Astrocyte (in vitro differentiated cells and primary cell): ENCODE measurements at regions not wholly inside any gene's neighbourhood (a gene's known extent, or its start where the extent isn't known, plus 50 kb on each side); places are given as distances from the start of the nearest gene placed in this dataset.
"Not testable (repeated sequence)": the region's sequence is repeated elsewhere in the genome, so short reads cannot be mapped to it uniquely, and the experiment has no call there.

Experiments
- DNase-seq: peaks from one replicate; pipeline ENCODE4 v3.0.0-alpha.2; 2010; ENCODE audit warnings: low read depth
- FAIRE-seq: peaks from 2 replicates; lab custom pipeline; 2011; peaks lifted over from hg19 to GRCh38; lab: Jason Lieb, UNC
- H2AFZ ChIP-seq: 2 replicates; pipeline ENCODE4 v1.6.0; 2012; ENCODE audit warnings: low read depth, low read length, inconsistent platforms
- H3K27ac ChIP-seq: 2 replicates; pipeline ENCODE4 v1.5.1; 2011; ENCODE audit warnings: low read depth, low read length, inconsistent platforms
- H3K27me3 ChIP-seq: 2 replicates; pipeline ENCODE4 v1.6.0; 2011; ENCODE audit warnings: low read length, inconsistent platforms; ENCODE audit not compliant: insufficient read depth
- H3K36me3 ChIP-seq: 2 replicates; pipeline ENCODE4 v1.5.1; 2011; ENCODE audit warnings: low read length, inconsistent platforms; ENCODE audit not compliant: insufficient read depth
- H3K4me1 ChIP-seq: 2 replicates; pipeline ENCODE4 v1.5.1; 2011; ENCODE audit warnings: low read length, inconsistent platforms; ENCODE audit not compliant: insufficient read depth
- H3K4me2 ChIP-seq: 2 replicates; pipeline ENCODE4 v1.6.0; 2012; ENCODE audit warnings: low read length, inconsistent platforms
- H3K4me3 ChIP-seq: 2 replicates; pipeline ENCODE4 v1.5.1; 2011; ENCODE audit warnings: low read depth, mild to moderate bottlenecking, low read length, inconsistent platforms; ENCODE audit not compliant: insufficient read depth
- H3K79me2 ChIP-seq: 2 replicates; pipeline ENCODE4 v1.6.0; 2012; ENCODE audit warnings: mild to moderate bottlenecking, low read length, inconsistent platforms; ENCODE audit not compliant: insufficient read depth
- H3K9ac ChIP-seq: 2 replicates; pipeline ENCODE4 v1.6.0; 2012; ENCODE audit warnings: mild to moderate bottlenecking, low read length, inconsistent platforms
- H3K9me3 ChIP-seq: 2 replicates; pipeline ENCODE4 v1.5.1; 2012; ENCODE audit warnings: low read depth, mild to moderate bottlenecking, low read length, inconsistent platforms; ENCODE audit not compliant: insufficient read depth
- H4K20me1 ChIP-seq: 2 replicates; pipeline ENCODE4 v1.6.0; 2012; ENCODE audit warnings: low read length, inconsistent platforms; ENCODE audit not compliant: insufficient read depth
- H3K27ac Mint-ChIP-seq: one replicate; pipeline ENCODE4 v1.8.0; 2021; ENCODE audit warnings: mild to moderate bottlenecking, mixed read lengths; ENCODE audit not compliant: unreplicated experiment
- H3K27me3 Mint-ChIP-seq: one replicate; pipeline ENCODE4 v1.8.0; 2021; ENCODE audit warnings: low read depth, mixed read lengths; ENCODE audit not compliant: unreplicated experiment
- H3K36me3 Mint-ChIP-seq: one replicate; pipeline ENCODE4 v1.8.0; 2021; ENCODE audit warnings: low read depth, mixed read lengths; ENCODE audit not compliant: unreplicated experiment
- H3K4me1 Mint-ChIP-seq: one replicate; pipeline ENCODE4 v1.8.0; 2021; ENCODE audit warnings: low read depth, mixed read lengths; ENCODE audit not compliant: unreplicated experiment
- H3K4me3 Mint-ChIP-seq: one replicate; pipeline ENCODE4 v1.8.0; 2021; ENCODE audit warnings: mild to moderate bottlenecking, moderate library complexity, mixed read lengths; ENCODE audit not compliant: unreplicated experiment
- H3K9me3 Mint-ChIP-seq: one replicate; pipeline ENCODE4 v1.8.0; 2021; ENCODE audit warnings: mild to moderate bottlenecking, mixed read lengths; ENCODE audit not compliant: unreplicated experiment
- EZH2 ChIP-seq: IDR thresholded peaks from 2 replicates; pipeline ENCODE4 v1.6.1; 2012; ENCODE audit warnings: mild to moderate bottlenecking, low read length, inconsistent platforms; ENCODE audit not compliant: insufficient read depth
- TF ChIP-seq, protein P1 (sequence below): IDR thresholded peaks from 2 replicates; pipeline ENCODE4 v1.5.1; 2011; ENCODE audit warnings: low read depth, mild to moderate bottlenecking, inconsistent platforms, low read length, moderate library complexity; ENCODE audit not compliant: insufficient read depth

DNA sequence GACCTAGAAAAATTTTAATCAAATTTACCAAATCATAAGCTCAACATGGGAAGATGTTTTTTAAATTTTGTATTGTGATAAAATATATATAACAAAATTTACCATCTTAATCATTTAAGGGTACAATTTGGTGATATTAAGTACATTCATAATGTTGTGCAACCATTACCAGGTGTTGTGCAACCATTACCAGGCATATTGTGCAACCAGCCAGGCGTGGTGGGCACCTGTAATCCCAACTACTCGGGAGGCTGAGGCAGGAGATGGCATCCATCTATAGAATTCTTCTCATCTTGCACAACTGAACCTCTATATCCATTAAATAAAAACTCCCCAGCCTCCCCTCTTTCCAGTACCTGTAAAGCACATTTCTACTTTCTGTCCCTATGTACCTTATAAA, 124.5 kb upstream of the SLC13A1 start:
- H3K4me3 ChIP-seq = no peak overlapping the region
- H3K27me3 ChIP-seq = no peaks in the 10 kb centered on the region
- H2AFZ ChIP-seq = no peak overlapping the region
- H3K4me1 ChIP-seq = no peaks in the 10 kb centered on the region
- H3K9me3 ChIP-seq = peaks cover 3% of the 10 kb centered on the region
- DNase-seq (no peak), FAIRE-seq (no peak)
- Mint-ChIP-seq H3K4me3 (no peak overlapping the region), H3K4me1 (peaks cover 1% of the 10 kb centered on the region), H3K27me3 (no peaks in the 10 kb centered on the region), H3K9me3 (peaks cover 9% of the 10 kb centered on the region), H3K36me3 (no peaks in the 10 kb centered on the region), H3K27ac (no peak overlapping the region)
- H3K9ac ChIP-seq = no peak overlapping the region
- H3K79me2 ChIP-seq = no peaks in the 10 kb centered on the region
- H3K27ac ChIP-seq = no peak overlapping the region
- H3K4me2 ChIP-seq = no peak overlapping the region
- no peaks in the 10 kb centered on the region for H4K20me1 ChIP-seq
- no peaks in the 10 kb centered on the region for H3K36me3 ChIP-seq
- no peak for TF ChIP-seq EZH2
- TF ChIP-seq, protein P1, sequence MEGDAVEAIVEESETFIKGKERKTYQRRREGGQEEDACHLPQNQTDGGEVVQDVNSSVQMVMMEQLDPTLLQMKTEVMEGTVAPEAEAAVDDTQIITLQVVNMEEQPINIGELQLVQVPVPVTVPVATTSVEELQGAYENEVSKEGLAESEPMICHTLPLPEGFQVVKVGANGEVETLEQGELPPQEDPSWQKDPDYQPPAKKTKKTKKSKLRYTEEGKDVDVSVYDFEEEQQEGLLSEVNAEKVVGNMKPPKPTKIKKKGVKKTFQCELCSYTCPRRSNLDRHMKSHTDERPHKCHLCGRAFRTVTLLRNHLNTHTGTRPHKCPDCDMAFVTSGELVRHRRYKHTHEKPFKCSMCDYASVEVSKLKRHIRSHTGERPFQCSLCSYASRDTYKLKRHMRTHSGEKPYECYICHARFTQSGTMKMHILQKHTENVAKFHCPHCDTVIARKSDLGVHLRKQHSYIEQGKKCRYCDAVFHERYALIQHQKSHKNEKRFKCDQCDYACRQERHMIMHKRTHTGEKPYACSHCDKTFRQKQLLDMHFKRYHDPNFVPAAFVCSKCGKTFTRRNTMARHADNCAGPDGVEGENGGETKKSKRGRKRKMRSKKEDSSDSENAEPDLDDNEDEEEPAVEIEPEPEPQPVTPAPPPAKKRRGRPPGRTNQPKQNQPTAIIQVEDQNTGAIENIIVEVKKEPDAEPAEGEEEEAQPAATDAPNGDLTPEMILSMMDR = no peak

DNA sequence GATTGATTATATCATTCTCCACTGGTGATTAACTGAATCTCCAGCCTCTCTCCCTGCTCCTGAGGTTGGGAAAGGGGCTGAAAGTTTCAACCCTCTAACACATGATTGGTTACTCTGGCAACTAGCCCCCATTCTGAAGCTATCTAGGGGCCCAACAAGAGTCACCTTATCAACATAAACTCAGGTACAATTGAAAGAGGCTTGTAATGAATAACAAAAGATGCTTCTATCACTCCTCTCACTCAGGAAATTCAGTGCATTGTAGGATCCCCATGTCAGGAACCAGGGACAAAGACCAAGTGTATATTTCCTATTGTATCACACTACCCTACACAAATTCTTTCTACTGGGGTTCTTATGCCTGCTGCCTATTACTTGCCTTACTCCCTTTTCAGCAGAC, 123.9 kb upstream of the SLC13A1 start:
- H3K27me3 Mint-ChIP-seq = no peaks in the 10 kb centered on the region
- H3K9me3 ChIP-seq = peaks cover 3% of the 10 kb centered on the region
- peaks cover 1% of the 10 kb centered on the region for H3K4me1 Mint-ChIP-seq
- no peak overlapping the region for H3K27ac ChIP-seq
- FAIRE-seq = no peak
- no peak overlapping the region for H3K4me3 Mint-ChIP-seq
- no peak overlapping the region for H3K4me2 ChIP-seq
- no peaks in the 10 kb centered on the region for H3K36me3 Mint-ChIP-seq
- H3K4me3 ChIP-seq = no peak overlapping the region
- H3K27me3 ChIP-seq = no peaks in the 10 kb centered on the region
- no peaks in the 10 kb centered on the region for H3K4me1 ChIP-seq
- H2AFZ ChIP-seq = no peak overlapping the region
- H4K20me1 ChIP-seq = no peaks in the 10 kb centered on the region
- no peak overlapping the region for H3K27ac Mint-ChIP-seq
- peaks cover 9% of the 10 kb centered on the region for H3K9me3 Mint-ChIP-seq
- TF ChIP-seq EZH2 = no peak
- TF ChIP-seq, protein P1 = no peak
- no peak overlapping the region for H3K9ac ChIP-seq
- H3K79me2 ChIP-seq = no peaks in the 10 kb centered on the region
- DNase-seq = no peak
- no peaks in the 10 kb centered on the region for H3K36me3 ChIP-seq

DNA sequence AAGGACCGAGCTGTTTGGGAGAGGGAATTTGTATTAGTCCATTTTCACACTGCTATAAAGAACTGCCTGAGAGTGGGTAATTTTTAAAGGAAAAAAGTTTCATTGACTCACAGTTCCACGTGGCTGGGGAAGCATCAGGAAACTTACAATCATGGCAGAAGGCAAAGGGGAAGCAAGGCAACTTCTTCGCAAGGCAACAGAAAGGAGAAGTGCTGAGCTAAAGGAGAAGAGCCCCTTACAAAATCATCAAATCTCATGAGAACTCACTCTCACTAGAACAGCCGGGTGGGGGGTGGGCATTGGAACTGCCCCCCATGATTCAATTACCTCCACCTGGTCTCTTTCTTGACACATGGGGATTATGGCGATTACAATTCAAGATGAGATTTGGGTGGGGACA, 121.8 kb upstream of the SLC13A1 start:
- not testable (repeated sequence) for H3K27ac Mint-ChIP-seq, H3K4me3 Mint-ChIP-seq, DNase-seq, H3K4me1 Mint-ChIP-seq, H3K27me3 Mint-ChIP-seq, H3K4me1 ChIP-seq, H3K36me3 ChIP-seq, H3K27ac ChIP-seq, H4K20me1 ChIP-seq, FAIRE-seq, H3K9ac ChIP-seq, H3K4me2 ChIP-seq, H3K4me3 ChIP-seq, H3K9me3 ChIP-seq, H3K36me3 Mint-ChIP-seq, H3K79me2 ChIP-seq, H3K9me3 Mint-ChIP-seq, H3K27me3 ChIP-seq, H2AFZ ChIP-seq
